ENCODE measurements at regions not wholly inside any gene's neighbourhood (a gene's known extent, or its start where the extent isn't known, plus 50 kb on each side); places are given as distances from the start of the nearest gene placed in this dataset.

- H3K4me3 ChIP-seq (replicated peaks in 1 of 3; ENCODE audit: insufficient read depth in 1 of 3, low read depth in 1 of 3, low read length in 3 of 3), result no peak overlapping the region
- no peaks in the 10 kb centered on the region for H3K27me3 ChIP-seq (ENCODE audit: control insufficient read depth in 2 of 2, insufficient read depth in 2 of 2, low read length in 2 of 2)
- dilution Hi-C loops (cut with MboI; ENCODE audit: extremely low pct_ligation_motif_present, low sequenced_read_pairs), result no loop called here
- no peak for FAIRE-seq
- H3K4me2 ChIP-seq (ENCODE audit: insufficient read depth, low read length), result no peak overlapping the region
- no peak for TF ChIP-seq FOS (IDR thresholded peaks at IDR 0.05; ENCODE audit: borderline replicate concordance, insufficient read depth, low read length)
- TF ChIP-seq GATA2 (IDR thresholded peaks at IDR 0.05; ENCODE audit: insufficient read depth, insufficient read length, low read depth, low read length), result no peak
- TF ChIP-seq EZH2 (IDR thresholded peaks at IDR 0.05; ENCODE audit: borderline replicate concordance, low read depth, low read length, severe bottlenecking), result no peak
- no peak for DNase-seq (ENCODE audit: low read depth, low spot score)
- no peak overlapping the region for H3K9ac ChIP-seq (replicated peaks; ENCODE audit: extremely low read depth, insufficient read depth, low read length)
- POLR2A ChIA-PET, result no interaction called here
- no peaks in the 10 kb centered on the region for H3K4me1 ChIP-seq (ENCODE audit: control insufficient read depth, extremely low read depth, insufficient read depth, low read length)
- no peak overlapping the region for H3K27ac ChIP-seq (ENCODE audit: insufficient read depth, low read depth, low read length)
- no TSS peak for BruUV-seq (replicated peaks)
- no peaks in the 10 kb centered on the region for H3K79me2 ChIP-seq (ENCODE audit: control insufficient read depth, insufficient read depth, low read length)
- H3K9me3 ChIP-seq (replicated peaks; ENCODE audit: control insufficient read depth, insufficient read depth, low read length), result peaks cover 2% of the 10 kb centered on the region
- H3K36me3 ChIP-seq (ENCODE audit: control insufficient read depth in 2 of 2, extremely low read depth in 1 of 2, insufficient read depth in 2 of 2, low read length in 2 of 2), result no peaks in the 10 kb centered on the region
- CTCF ChIA-PET, result no interaction called here
- H4K20me1 ChIP-seq (replicated peaks; ENCODE audit: control insufficient read depth, extremely low read depth, insufficient read depth, low read length), result no peaks in the 10 kb centered on the region
- no peaks in the 10 kb centered on the region for H3K9me1 ChIP-seq (replicated peaks; ENCODE audit: control insufficient read depth, extremely low read depth, insufficient read depth, low read length)
- intact Hi-C loops (cut with micrococcal nuclease), result no loop called here
- H2AFZ ChIP-seq (ENCODE audit: low read depth, low read length), result no peak overlapping the region
Measured at GRCh38 chr2:166805753-166806152, 82.5 kb upstream of the XIRP2 start.

- intact Hi-C loops (cut with micrococcal nuclease) (no loop called here), dilution Hi-C loops (cut with MboI; ENCODE audit: extremely low pct_ligation_motif_present, low sequenced_read_pairs) (no loop called here)
- BruUV-seq (replicated peaks), result no TSS peak
- Histone ChIP-seq H3K27ac (ENCODE audit: insufficient read depth, low read depth, low read length) (no peak overlapping the region), H3K9me3 (replicated peaks; ENCODE audit: control insufficient read depth, insufficient read depth, low read length) (peaks cover 2% of the 10 kb centered on the region), H3K9me1 (replicated peaks; ENCODE audit: control insufficient read depth, extremely low read depth, insufficient read depth, low read length) (no peaks in the 10 kb centered on the region), H3K4me1 (ENCODE audit: control insufficient read depth, extremely low read depth, insufficient read depth, low read length) (no peaks in the 10 kb centered on the region), H3K4me3 (replicated peaks in 1 of 3; ENCODE audit: insufficient read depth in 1 of 3, low read depth in 1 of 3, low read length in 3 of 3) (no peak overlapping the region), H3K27me3 (ENCODE audit: control insufficient read depth in 2 of 2, insufficient read depth in 2 of 2, low read length in 2 of 2) (no peaks in the 10 kb centered on the region), H3K79me2 (ENCODE audit: control insufficient read depth, insufficient read depth, low read length) (no peaks in the 10 kb centered on the region), H3K4me2 (ENCODE audit: insufficient read depth, low read length) (no peak overlapping the region), H2AFZ (ENCODE audit: low read depth, low read length) (no peak overlapping the region), H4K20me1 (replicated peaks; ENCODE audit: control insufficient read depth, extremely low read depth, insufficient read depth, low read length) (no peaks in the 10 kb centered on the region), H3K36me3 (ENCODE audit: control insufficient read depth in 2 of 2, extremely low read depth in 1 of 2, insufficient read depth in 2 of 2, low read length in 2 of 2) (no peaks in the 10 kb centered on the region), H3K9ac (replicated peaks; ENCODE audit: extremely low read depth, insufficient read depth, low read length) (no peak overlapping the region)
- ChIA-PET CTCF (no interaction called here), POLR2A (no interaction called here)
- no peak for FAIRE-seq
- no peak for DNase-seq (ENCODE audit: low read depth, low spot score)
- TF ChIP-seq POLR2A (IDR thresholded peaks at IDR 0.05; ENCODE audit: low read depth, low read length), result no peak
- TF ChIP-seq MYC (IDR thresholded peaks at IDR 0.05; ENCODE audit: low read depth, low read length), result no peak
- TF ChIP-seq MAX (IDR thresholded peaks at IDR 0.05; ENCODE audit: insufficient read depth, insufficient read length), result no peak
- TF ChIP-seq GATA2 (IDR thresholded peaks at IDR 0.05; ENCODE audit: insufficient read depth, insufficient read length, low read depth, low read length), result no peak
- TF ChIP-seq EZH2 (IDR thresholded peaks at IDR 0.05; ENCODE audit: borderline replicate concordance, low read depth, low read length, severe bottlenecking), result no peak
- no peak for TF ChIP-seq JUN (IDR thresholded peaks at IDR 0.05; ENCODE audit: borderline replicate concordance, insufficient read depth, insufficient read length, low read depth)
- no peak for TF ChIP-seq POLR2AphosphoS5 (IDR thresholded peaks at IDR 0.05; ENCODE audit: insufficient read depth, low read depth, low read length)
Measured at GRCh38 chr2:166803373-166804000, 84.8 kb upstream of the XIRP2 start.
